ENCODE measurements at regions not wholly inside any gene's neighbourhood (a gene's known extent, or its start where the extent isn't known, plus 50 kb on each side); places are given as distances from the start of the nearest gene placed in this dataset.
"Not testable (repeated sequence)": the region's sequence is repeated elsewhere in the genome, so short reads cannot be mapped to it uniquely, and the experiment has no call there.

- no peaks in the 10 kb centered on the region for H3K4me1 ChIP-seq (ENCODE audit: low read depth, poor library complexity, severe bottlenecking)
- H4K20me1 ChIP-seq (ENCODE audit: insufficient read depth), result no peaks in the 10 kb centered on the region
- H3K27me3 ChIP-seq (ENCODE audit: insufficient read depth, low read depth), result no peaks in the 10 kb centered on the region
- no peak overlapping the region for H3K27ac ChIP-seq
- H3K79me2 ChIP-seq (ENCODE audit: insufficient read depth, low read depth), result no peaks in the 10 kb centered on the region
- H2AFZ ChIP-seq (ENCODE audit: low read depth), result no peak overlapping the region
- H3K4me2 ChIP-seq, result no peak overlapping the region
- H3K36me3 ChIP-seq (ENCODE audit: insufficient read depth), result no peaks in the 10 kb centered on the region
- H3K4me3 ChIP-seq (IDR thresholded peaks at IDR 0.05; ENCODE audit: insufficient read depth, low read depth, low read length), result no peak overlapping the region
- TF ChIP-seq, protein P1, sequence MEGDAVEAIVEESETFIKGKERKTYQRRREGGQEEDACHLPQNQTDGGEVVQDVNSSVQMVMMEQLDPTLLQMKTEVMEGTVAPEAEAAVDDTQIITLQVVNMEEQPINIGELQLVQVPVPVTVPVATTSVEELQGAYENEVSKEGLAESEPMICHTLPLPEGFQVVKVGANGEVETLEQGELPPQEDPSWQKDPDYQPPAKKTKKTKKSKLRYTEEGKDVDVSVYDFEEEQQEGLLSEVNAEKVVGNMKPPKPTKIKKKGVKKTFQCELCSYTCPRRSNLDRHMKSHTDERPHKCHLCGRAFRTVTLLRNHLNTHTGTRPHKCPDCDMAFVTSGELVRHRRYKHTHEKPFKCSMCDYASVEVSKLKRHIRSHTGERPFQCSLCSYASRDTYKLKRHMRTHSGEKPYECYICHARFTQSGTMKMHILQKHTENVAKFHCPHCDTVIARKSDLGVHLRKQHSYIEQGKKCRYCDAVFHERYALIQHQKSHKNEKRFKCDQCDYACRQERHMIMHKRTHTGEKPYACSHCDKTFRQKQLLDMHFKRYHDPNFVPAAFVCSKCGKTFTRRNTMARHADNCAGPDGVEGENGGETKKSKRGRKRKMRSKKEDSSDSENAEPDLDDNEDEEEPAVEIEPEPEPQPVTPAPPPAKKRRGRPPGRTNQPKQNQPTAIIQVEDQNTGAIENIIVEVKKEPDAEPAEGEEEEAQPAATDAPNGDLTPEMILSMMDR (conservative IDR thresholded peaks at IDR 0.05; ENCODE audit: low read depth, low read length), result no peak
- H3K9ac ChIP-seq, result no peak overlapping the region
These were observed 561.3 kb upstream of the KLF4 start for GRCh38 chr9:108050894-108051293.

DNA sequence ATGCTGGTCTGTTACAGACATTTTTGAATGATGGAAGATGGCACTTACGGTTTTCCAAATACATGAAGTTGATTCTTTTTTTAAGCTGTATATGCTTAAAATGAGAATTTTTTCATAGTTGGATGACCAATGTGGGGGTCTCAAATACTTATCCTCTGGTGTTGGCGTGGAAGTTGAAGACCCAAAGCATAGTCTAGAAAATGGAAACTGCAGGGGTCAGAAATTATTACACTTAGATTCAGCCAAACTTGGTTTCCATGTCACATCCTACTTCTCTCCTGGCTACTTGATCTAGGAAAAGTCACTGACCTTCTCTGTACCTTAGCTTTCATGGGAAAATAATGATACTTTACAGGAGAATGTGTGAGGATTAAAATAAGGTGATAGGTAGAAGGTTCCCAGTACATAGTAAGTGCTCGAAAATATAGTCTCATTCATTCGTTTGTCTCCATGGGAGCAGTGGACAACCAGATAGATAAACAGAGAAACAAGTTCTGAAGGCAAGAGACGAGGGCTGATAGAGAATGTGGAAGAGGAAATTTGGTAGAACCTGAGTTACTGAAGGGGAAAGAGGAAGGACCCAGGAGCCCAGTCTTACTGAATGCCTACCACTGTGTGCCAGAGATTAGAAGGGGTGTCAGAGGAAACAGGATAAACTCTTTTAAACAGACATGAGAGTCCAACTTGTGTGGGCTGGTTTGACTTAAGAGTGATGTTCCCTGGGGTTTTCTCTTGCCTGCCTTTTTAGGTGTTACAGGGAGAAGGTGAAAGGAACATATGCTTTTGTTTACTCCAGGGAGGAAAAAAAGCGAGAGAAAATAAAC, 560.3 kb upstream of the KLF4 start:
- Histone ChIP-seq H3K9ac (no peak overlapping the region), H3K4me2 (no peak overlapping the region), H3K27ac (no peak overlapping the region)

DNA sequence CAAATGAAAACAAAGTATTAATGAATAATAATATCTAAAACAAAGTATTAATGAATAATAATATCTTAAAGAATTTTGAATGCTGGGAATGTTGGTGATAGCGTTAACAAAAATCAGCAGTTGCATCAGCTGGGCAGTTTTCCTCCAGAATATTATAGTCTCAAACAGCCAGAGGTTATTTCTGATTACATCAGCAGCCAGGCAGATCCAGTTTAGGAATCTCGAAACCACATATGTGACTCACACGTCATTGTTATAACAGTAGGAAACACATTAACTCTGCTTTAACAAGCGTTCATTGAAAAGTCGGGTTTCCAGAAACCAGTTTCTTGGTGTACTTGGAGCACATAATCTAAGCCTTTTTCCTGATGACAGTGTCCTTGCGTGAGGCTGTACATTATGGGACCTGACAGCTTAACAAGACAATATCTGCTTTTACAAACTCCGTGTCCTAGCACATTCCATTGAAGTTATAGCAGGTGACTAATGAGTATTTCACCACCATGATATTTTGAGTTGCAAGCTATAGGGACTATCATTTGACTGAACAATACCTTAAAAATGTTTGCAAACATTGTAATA, 559.5 kb upstream of the KLF4 start:
- H3K9ac ChIP-seq, result no peak overlapping the region
- no peaks in the 10 kb centered on the region for H3K36me3 ChIP-seq (ENCODE audit: insufficient read depth)
- no peak overlapping the region for H3K4me3 ChIP-seq (IDR thresholded peaks at IDR 0.05; ENCODE audit: insufficient read depth, low read depth, low read length)
- TF ChIP-seq, protein P1 (conservative IDR thresholded peaks at IDR 0.05; ENCODE audit: low read depth, low read length), result no peak
- H4K20me1 ChIP-seq (ENCODE audit: insufficient read depth), result no peaks in the 10 kb centered on the region
- no peaks in the 10 kb centered on the region for H3K4me1 ChIP-seq (ENCODE audit: low read depth, poor library complexity, severe bottlenecking)
- no peak overlapping the region for H2AFZ ChIP-seq (ENCODE audit: low read depth)
- no peak overlapping the region for H3K4me2 ChIP-seq
- H3K27me3 ChIP-seq (ENCODE audit: insufficient read depth, low read depth), result no peaks in the 10 kb centered on the region
- H3K79me2 ChIP-seq (ENCODE audit: insufficient read depth, low read depth), result no peaks in the 10 kb centered on the region
- no peak overlapping the region for H3K27ac ChIP-seq

More for the DNA sequence above, 560.3 kb upstream of the KLF4 start:
- H4K20me1 ChIP-seq (ENCODE audit: insufficient read depth), result no peaks in the 10 kb centered on the region
- no peaks in the 10 kb centered on the region for H3K27me3 ChIP-seq (ENCODE audit: insufficient read depth, low read depth)
- no peak overlapping the region for H3K4me3 ChIP-seq (IDR thresholded peaks at IDR 0.05; ENCODE audit: insufficient read depth, low read depth, low read length)
- TF ChIP-seq, protein P1 (conservative IDR thresholded peaks at IDR 0.05; ENCODE audit: low read depth, low read length), result no peak
- H2AFZ ChIP-seq (ENCODE audit: low read depth), result no peak overlapping the region
- no peaks in the 10 kb centered on the region for H3K36me3 ChIP-seq (ENCODE audit: insufficient read depth)
- no peaks in the 10 kb centered on the region for H3K79me2 ChIP-seq (ENCODE audit: insufficient read depth, low read depth)
- no peaks in the 10 kb centered on the region for H3K4me1 ChIP-seq (ENCODE audit: low read depth, poor library complexity, severe bottlenecking)

- no peak overlapping the region for H3K9ac ChIP-seq
- H3K4me3 ChIP-seq (IDR thresholded peaks at IDR 0.05; ENCODE audit: insufficient read depth, low read depth, low read length), result no peak overlapping the region
- H3K27me3 ChIP-seq (ENCODE audit: insufficient read depth, low read depth), result no peaks in the 10 kb centered on the region
- no peak overlapping the region for H2AFZ ChIP-seq (ENCODE audit: low read depth)
- no peak overlapping the region for H3K4me2 ChIP-seq
- TF ChIP-seq, protein P1 (conservative IDR thresholded peaks at IDR 0.05; ENCODE audit: low read depth, low read length), result no peak
- no peaks in the 10 kb centered on the region for H3K79me2 ChIP-seq (ENCODE audit: insufficient read depth, low read depth)
- no peaks in the 10 kb centered on the region for H4K20me1 ChIP-seq (ENCODE audit: insufficient read depth)
- H3K27ac ChIP-seq, result no peak overlapping the region
- H3K36me3 ChIP-seq (ENCODE audit: insufficient read depth), result no peaks in the 10 kb centered on the region
- no peaks in the 10 kb centered on the region for H3K4me1 ChIP-seq (ENCODE audit: low read depth, poor library complexity, severe bottlenecking)
These were observed 558.9 kb upstream of the KLF4 start for GRCh38 chr9:108048406-108049025.

DNA sequence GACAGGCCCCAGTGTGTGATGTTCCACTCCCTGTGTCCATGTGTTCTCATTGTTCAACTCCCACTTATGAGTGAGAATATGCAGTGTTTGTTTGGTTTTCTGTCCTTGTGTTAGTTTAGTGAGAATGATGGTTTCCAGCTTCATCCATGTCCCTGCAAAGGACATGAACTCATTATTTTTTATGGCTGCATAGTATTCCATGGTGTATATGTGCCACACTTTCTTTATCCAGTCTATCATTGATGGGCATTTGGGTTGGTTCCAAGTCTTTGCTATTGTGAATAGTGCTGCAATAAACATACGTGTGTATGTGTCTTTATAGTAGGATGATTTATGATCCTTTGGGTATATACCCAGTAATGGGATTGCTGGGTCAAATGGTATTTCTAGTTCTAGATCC, 558.2 kb upstream of the KLF4 start:
- not testable (repeated sequence) for H3K27me3 ChIP-seq (ENCODE audit: insufficient read depth, low read depth); H3K27ac ChIP-seq; H3K4me1 ChIP-seq (ENCODE audit: low read depth, poor library complexity, severe bottlenecking); H3K36me3 ChIP-seq (ENCODE audit: insufficient read depth); H2AFZ ChIP-seq (ENCODE audit: low read depth); H3K4me3 ChIP-seq (IDR thresholded peaks at IDR 0.05; ENCODE audit: insufficient read depth, low read depth, low read length); H3K9ac ChIP-seq; H3K79me2 ChIP-seq (ENCODE audit: insufficient read depth, low read depth); H3K4me2 ChIP-seq; H4K20me1 ChIP-seq (ENCODE audit: insufficient read depth)

Data from KMS-11 (cell line).